GM12892 (cell line): ENCODE measurements at regions not wholly inside any gene's neighbourhood (a gene's known extent, or its start where the extent isn't known, plus 50 kb on each side); places are given as distances from the start of the nearest gene placed in this dataset.

Source experiments
- DNase-seq: peaks from one replicate; pipeline ENCODE4 v3.0.0; 2011; ENCODE audit not compliant: insufficient read length
- FAIRE-seq: peaks from 2 replicates; lab custom pipeline; 2011; peaks lifted over from hg19 to GRCh38; lab: Jason Lieb, UNC
- POLR2A ChIP-seq: IDR thresholded peaks from 2 replicates; pipeline ENCODE4 v1.6.1; 2011; ENCODE audit warnings: low read depth, low read length, control low read depth
- POLR2AphosphoS5 ChIP-seq: IDR thresholded peaks from 2 replicates; pipeline ENCODE4 v1.6.1; 2011; ENCODE audit warnings: low read depth, low read length, control low read depth
- TAF1 ChIP-seq: IDR thresholded peaks from 2 replicates; pipeline ENCODE4 v1.6.1; 2011; ENCODE audit warnings: low read depth, mild to moderate bottlenecking, control low read depth, low read length, borderline replicate concordance

- FAIRE-seq (no peak), DNase-seq (no peak)
- TF ChIP-seq POLR2A (no peak), POLR2AphosphoS5 (no peak), TAF1 (no peak)
Measured at GRCh38 chr16:72677662-72678447, 370.1 kb downstream of the ZFHX3 start.

GRCh38 chr16:72673118-72673517 is 374.8 kb downstream of the ZFHX3 start:
- DNase-seq = no peak
- no peak for FAIRE-seq
- no peak for TF ChIP-seq POLR2AphosphoS5
- TF ChIP-seq POLR2A = no peak
- no peak for TF ChIP-seq TAF1

- DNase-seq = no peak
- TF ChIP-seq TAF1 (no peak), POLR2A (no peak), POLR2AphosphoS5 (no peak)
- no peak for FAIRE-seq
Measured at GRCh38 chr16:72666267-72666666, 381.7 kb downstream of the ZFHX3 start.

DNA sequence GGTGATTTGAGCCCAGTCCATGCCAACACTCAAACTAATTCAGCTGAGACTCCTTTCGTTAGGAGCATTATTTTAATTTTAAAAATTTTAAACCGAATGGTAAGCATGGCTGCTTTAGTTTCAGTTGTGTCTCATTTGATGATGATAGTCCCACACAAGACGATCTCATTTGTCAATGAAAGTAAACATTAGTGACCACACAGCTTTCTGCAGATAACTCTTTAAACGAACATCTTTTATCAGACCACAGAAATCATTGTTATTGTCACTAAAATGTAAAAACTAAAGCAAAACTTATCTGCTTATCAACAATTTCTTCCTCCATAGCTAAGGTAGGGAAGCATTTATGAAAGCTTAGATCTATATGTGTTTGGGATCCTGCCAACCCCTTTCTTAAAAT is 382.2 kb downstream of the ZFHX3 start:
- no peak for TF ChIP-seq POLR2A
- no peak for TF ChIP-seq TAF1
- TF ChIP-seq POLR2AphosphoS5 = no peak
- DNase-seq (no peak), FAIRE-seq (no peak)

DNA sequence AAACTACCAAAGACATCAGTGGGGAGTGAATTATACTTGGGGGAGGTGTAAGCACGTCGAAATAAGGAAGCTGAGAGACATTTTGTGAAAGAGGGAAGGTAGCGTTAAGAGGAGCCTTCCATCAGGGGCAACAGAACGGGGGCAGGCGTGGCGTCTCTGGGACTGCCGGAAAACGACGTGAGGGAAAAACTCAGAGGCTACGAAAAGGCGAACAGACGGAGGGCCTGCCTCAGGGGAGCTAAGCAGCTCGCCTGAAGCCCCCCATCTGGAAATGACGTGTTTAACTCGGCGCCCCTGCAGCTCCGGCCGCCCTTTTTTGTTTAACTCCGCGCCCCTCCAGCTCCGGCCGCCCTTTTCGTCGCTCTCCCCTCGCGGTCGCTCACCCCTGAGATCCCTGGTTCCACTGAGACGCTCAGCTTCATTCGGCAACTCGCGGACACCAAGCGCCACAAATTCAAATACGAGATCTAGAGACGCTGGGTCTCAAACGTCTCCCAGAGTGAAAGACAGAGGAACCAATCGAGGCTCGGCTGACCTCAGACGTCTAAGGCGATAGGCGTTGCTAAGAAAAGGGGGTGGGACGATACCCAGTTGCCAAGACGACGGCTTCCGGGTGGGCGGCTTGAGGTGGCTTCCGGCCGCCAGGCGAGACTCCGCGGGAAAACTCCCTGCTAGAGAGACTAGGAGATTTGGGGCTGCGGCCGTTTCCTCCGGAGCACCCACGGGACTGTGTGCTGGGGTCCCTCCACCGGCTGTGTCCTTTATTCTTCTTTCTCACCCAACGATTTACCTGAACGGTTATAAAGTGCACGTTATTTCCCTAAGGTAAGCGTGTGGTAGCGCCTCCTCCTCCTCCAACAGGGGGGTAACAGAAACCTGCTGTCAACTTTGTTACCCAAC is 383.2 kb downstream of the ZFHX3 start:
- TF ChIP-seq POLR2A (peak; percentile 78), POLR2AphosphoS5 (peak; percentile 70), TAF1 (no peak)
- DNase-seq = peak; percentile 81
- FAIRE-seq = peak; percentile 88

GRCh38 chr16:72664056-72664508 is 383.8 kb downstream of the ZFHX3 start:
- FAIRE-seq = no peak
- no peak for DNase-seq

DNA sequence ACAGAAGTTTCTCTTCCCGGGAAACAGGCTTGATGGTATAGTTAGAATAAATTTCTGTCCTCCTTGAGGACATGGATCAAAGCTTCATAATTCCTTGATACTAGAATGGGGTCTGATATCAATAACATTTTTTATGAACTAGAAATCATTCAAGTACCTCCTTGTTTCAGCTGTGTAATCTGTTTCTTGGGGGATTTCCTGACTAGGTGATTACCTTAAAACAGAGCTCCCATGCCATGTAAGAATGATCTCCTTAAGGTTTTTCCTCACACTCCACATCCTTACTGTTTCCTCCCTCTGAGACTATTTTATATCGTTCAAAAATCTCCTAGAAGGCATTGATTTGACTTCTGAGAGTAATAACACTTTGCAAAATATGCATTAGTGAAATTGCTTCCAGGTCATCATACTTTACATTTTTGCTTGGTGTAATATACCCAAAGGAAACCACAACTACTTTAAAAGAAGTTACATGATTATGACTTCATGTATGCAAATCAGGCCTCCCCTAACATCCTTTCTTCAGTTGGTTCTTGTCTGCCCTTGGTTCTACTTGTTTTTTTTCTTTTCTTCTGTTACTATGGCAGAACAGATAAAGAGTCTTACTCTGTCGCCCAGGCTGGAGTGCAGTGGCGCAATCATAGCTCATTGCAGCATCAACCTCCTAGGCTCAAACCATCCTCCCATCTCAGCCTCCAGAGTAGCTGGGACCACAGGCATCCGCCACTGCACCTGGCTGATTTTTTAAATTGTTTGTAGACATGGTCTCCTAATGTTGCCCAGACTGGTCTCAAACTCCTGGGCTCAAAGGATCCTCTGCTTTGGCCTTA is 388.8 kb downstream of the ZFHX3 start:
- peak; percentile 9 for FAIRE-seq
- no peak for DNase-seq

More at GRCh38 chr16:72664056-72664508, 383.8 kb downstream of the ZFHX3 start:
- no peak for TF ChIP-seq TAF1
- no peak for TF ChIP-seq POLR2AphosphoS5
- no peak for TF ChIP-seq POLR2A

GRCh38 chr16:72657791-72658190 is 390.1 kb downstream of the ZFHX3 start:
- peak; percentile 18 for DNase-seq
- TF ChIP-seq POLR2AphosphoS5 = no peak
- no peak for TF ChIP-seq TAF1
- FAIRE-seq = peak; percentile 87

More for the DNA sequence above, 388.8 kb downstream of the ZFHX3 start:
- no peak for TF ChIP-seq POLR2A

- DNase-seq (no peak), FAIRE-seq (no peak)
- TF ChIP-seq POLR2AphosphoS5 (no peak), POLR2A (no peak), TAF1 (no peak)
Measured at GRCh38 chr16:72657164-72657563, 390.8 kb downstream of the ZFHX3 start.

DNA sequence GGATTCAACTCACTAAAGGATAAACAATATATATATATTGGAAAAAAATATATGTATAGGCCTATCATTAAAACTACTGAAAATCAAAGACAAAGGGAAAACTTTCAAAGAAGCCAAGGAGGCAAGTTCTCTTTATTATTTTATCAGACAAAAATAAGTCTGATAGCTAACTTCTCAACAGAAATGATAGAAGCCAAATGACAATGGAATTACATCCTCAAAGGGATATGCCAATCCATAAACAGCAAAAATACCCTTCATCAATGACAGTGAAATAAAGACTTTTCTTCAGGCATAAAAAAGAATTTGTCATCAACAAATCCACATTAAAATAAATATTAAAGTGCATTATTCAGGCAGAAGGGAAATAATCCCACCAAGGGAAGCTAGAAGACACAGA is 393.4 kb downstream of the ZFHX3 start:
- DNase-seq = no peak
- TF ChIP-seq POLR2AphosphoS5 (no peak), TAF1 (no peak), POLR2A (no peak)
- FAIRE-seq = no peak
